Esophagus muscularis mucosa (tissue), 4 donors: ENCODE measurements at regions not wholly inside any gene's neighbourhood (a gene's known extent, or its start where the extent isn't known, plus 50 kb on each side); places are given as distances from the start of the nearest gene placed in this dataset.
A peak's percentile ranks its signal among the peaks of the same experiment; 100 is the strongest.

Source experiments
- DNase-seq: peaks from one replicate; pipeline ENCODE4 v3.0.0-alpha.2; 2017; ENCODE audit errors: extremely low spot score
- H3K27ac ChIP-seq, 4 donors: fragments of 200-600 bp; sonication (generic); replicated peaks in 1 of 4; 1 replicate in 3 of 4; 2 replicates in 1 of 4; pipeline ENCODE4 v1.5.1; 2016 to 2019; ENCODE audit warnings: mild to moderate bottlenecking in 1 of 4
- H3K27me3 ChIP-seq, 4 donors: fragments of 200-600 bp; sonication (generic); one replicate each; pipeline versions ENCODE4 v1.5.1 to v1.6.0; 2016 to 2019
- H3K36me3 ChIP-seq, 4 donors: fragments of 200-600 bp; sonication (generic); one replicate each; pipeline ENCODE4 v1.5.1; 2016 to 2019
- H3K4me1 ChIP-seq, 4 donors: fragments of 200-600 bp; sonication (generic); one replicate each; pipeline ENCODE4 v1.5.1; 2016 to 2019
- H3K4me3 ChIP-seq, 4 donors: fragments of 200-600 bp; sonication (generic); 1 replicate in 2 of 4; 2 replicates in 2 of 4; pipeline ENCODE4 v1.5.1; 2016 to 2019; ENCODE audit warnings: mild to moderate bottlenecking in 4 of 4, moderate library complexity in 1 of 4
- H3K9me3 ChIP-seq, 4 donors: fragments of 200-600 bp; sonication (generic); 1 replicate in 3 of 4; 2 replicates in 1 of 4; pipeline ENCODE4 v1.5.1; 2016 to 2019
- EP300 ChIP-seq: sonication (generic); formaldehyde crosslinking; IDR thresholded peaks from one replicate; pipeline ENCODE4 v1.6.1; 2017; ENCODE audit warnings: antibody characterized with exemption
- POLR2A ChIP-seq: fragments of 450-650 bp; IDR thresholded peaks from one replicate; pipeline ENCODE4 v1.6.1; 2017; ENCODE audit warnings: antibody characterized with exemption, moderate library complexity, mild to moderate bottlenecking, low read depth
- POLR2AphosphoS5 ChIP-seq, 2 donors: sonication (generic); formaldehyde crosslinking; IDR thresholded peaks; one replicate each; pipeline ENCODE4 v1.6.1; 2017; ENCODE audit warnings: antibody characterized with exemption in 2 of 2
- WGBS: methylation state at CpG from one replicate; pipeline ENCODE4 v1.1.5; 2018; 5-methylcytosine and 5-hydroxymethylcytosine counted together
- intact Hi-C: fragments of 100-400 bp; cut with DNase I; formaldehyde crosslinking; loops from one replicate; pipeline ENCODE4 v1.15.1; 2023
- TF ChIP-seq, protein P1 (sequence below), 3 experiments: fragments of 200-600 bp in 2 of 3; fragments of 450-650 bp in 1 of 3; sonication (generic) in 2 of 3; IDR thresholded peaks; one replicate each; pipeline ENCODE4 v1.5.1; 2017 to 2019; ENCODE audit warnings: antibody characterized with exemption in 3 of 3, mild to moderate bottlenecking in 2 of 3, moderate library complexity in 1 of 3

- no peak for TF ChIP-seq EP300
- TF ChIP-seq POLR2A, result no peak
- TF ChIP-seq, protein P1, sequence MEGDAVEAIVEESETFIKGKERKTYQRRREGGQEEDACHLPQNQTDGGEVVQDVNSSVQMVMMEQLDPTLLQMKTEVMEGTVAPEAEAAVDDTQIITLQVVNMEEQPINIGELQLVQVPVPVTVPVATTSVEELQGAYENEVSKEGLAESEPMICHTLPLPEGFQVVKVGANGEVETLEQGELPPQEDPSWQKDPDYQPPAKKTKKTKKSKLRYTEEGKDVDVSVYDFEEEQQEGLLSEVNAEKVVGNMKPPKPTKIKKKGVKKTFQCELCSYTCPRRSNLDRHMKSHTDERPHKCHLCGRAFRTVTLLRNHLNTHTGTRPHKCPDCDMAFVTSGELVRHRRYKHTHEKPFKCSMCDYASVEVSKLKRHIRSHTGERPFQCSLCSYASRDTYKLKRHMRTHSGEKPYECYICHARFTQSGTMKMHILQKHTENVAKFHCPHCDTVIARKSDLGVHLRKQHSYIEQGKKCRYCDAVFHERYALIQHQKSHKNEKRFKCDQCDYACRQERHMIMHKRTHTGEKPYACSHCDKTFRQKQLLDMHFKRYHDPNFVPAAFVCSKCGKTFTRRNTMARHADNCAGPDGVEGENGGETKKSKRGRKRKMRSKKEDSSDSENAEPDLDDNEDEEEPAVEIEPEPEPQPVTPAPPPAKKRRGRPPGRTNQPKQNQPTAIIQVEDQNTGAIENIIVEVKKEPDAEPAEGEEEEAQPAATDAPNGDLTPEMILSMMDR (IDR thresholded peaks at IDR 0.05), result no peak
- TF ChIP-seq POLR2AphosphoS5 (IDR thresholded peaks at IDR 0.05), result no peak
- Histone ChIP-seq H3K27ac (no peak overlapping the region), H3K4me3 (no peak overlapping the region), H3K27me3 (peaks cover 0 to 27% (median 5%) of the 10 kb centered on the region in 4 donors), H3K9me3 (no peaks in the 10 kb centered on the region), H3K4me1 (no peaks in the 10 kb centered on the region), H3K36me3 (no peaks in the 10 kb centered on the region)
- WGBS, result 55% methylated on average over 2 of the region's 2 CpGs
- no peak for DNase-seq
- intact Hi-C loops, result no loop called here
These were observed 101.9 kb upstream of the FAM204A start for GRCh38 chr10:118444069-118444468.

- Histone ChIP-seq H3K36me3 (no peaks in the 10 kb centered on the region), H3K4me1 (no peaks in the 10 kb centered on the region), H3K27ac (no peak overlapping the region), H3K9me3 (no peaks in the 10 kb centered on the region), H3K27me3 (peaks cover 0 to 29% (median 5%) of the 10 kb centered on the region in 4 donors), H3K4me3 (no peak overlapping the region)
- TF ChIP-seq, protein P1 (IDR thresholded peaks at IDR 0.05), result no peak
- TF ChIP-seq POLR2A (no peak), POLR2AphosphoS5 (IDR thresholded peaks at IDR 0.05) (no peak), EP300 (no peak)
- 63% methylated on average over 3 of the region's 3 CpGs for WGBS
- DNase-seq, result peak; percentile 79
- intact Hi-C loops, result no loop called here
These were observed 99.9 kb upstream of the FAM204A start for GRCh38 chr10:118442032-118442431.

- Histone ChIP-seq H3K36me3 (no peaks in the 10 kb centered on the region), H3K4me3 (no peak overlapping the region), H3K27me3 (peaks cover 0 to 31% (median 5%) of the 10 kb centered on the region in 4 donors), H3K27ac (no peak overlapping the region), H3K4me1 (no peaks in the 10 kb centered on the region), H3K9me3 (no peaks in the 10 kb centered on the region)
- TF ChIP-seq POLR2A (no peak), EP300 (no peak), POLR2AphosphoS5 (IDR thresholded peaks at IDR 0.05) (no peak)
- TF ChIP-seq, protein P1 (IDR thresholded peaks at IDR 0.05), result no peak
- DNase-seq, result no peak
- 61% methylated on average over 3 of the region's 3 CpGs for WGBS
- intact Hi-C loops, result no loop called here
These were observed 97.7 kb upstream of the FAM204A start for GRCh38 chr10:118439824-118440223.

- H3K4me1 ChIP-seq, result no peaks in the 10 kb centered on the region
- no peaks in the 10 kb centered on the region for H3K36me3 ChIP-seq
- no peak overlapping the region for H3K4me3 ChIP-seq
- 54% methylated on average over 1 of the region's 1 CpG for WGBS
- no peak for TF ChIP-seq POLR2A
- TF ChIP-seq, protein P1 (IDR thresholded peaks at IDR 0.05), result no peak
- no peak for TF ChIP-seq EP300
- TF ChIP-seq POLR2AphosphoS5 (IDR thresholded peaks at IDR 0.05), result no peak
- H3K27ac ChIP-seq, result no peak overlapping the region
- H3K27me3 ChIP-seq, result peaks cover 0 to 31% (median 5%) of the 10 kb centered on the region in 4 donors
- intact Hi-C loops, result no loop called here
- no peaks in the 10 kb centered on the region for H3K9me3 ChIP-seq
- no peak for DNase-seq
These were observed 94.6 kb upstream of the FAM204A start for GRCh38 chr10:118436742-118437141.

DNA sequence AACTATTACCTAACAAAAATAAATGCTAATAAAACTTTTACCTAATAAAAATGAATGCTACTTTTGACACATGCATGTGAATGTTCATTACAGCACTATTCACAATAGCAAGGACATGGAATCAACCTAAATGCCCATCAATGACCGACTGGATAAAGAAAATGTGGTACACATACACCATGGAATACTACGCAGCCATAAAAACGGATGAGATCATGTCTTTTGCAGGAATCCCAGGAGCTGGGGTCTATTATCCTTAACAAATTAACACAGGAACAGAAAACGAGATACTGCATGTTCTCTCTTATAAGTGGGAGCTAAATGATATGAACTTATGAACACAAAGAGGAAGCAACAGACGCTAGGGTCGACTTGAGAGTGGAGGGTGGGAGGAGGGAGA, 88.1 kb upstream of the FAM204A start:
- no peak overlapping the region for H3K4me3 ChIP-seq
- 83% methylated on average over 6 of the region's 6 CpGs for WGBS
- H3K36me3 ChIP-seq, result no peaks in the 10 kb centered on the region
- intact Hi-C loops, result no loop called here
- peaks cover 0 to 4% (median 0%) of the 10 kb centered on the region in 4 donors for H3K9me3 ChIP-seq
- H3K27ac ChIP-seq, result no peak overlapping the region
- DNase-seq, result peak; percentile 39
- no peaks in the 10 kb centered on the region for H3K4me1 ChIP-seq
- TF ChIP-seq, protein P1 (IDR thresholded peaks at IDR 0.05), result no peak
- TF ChIP-seq POLR2AphosphoS5 (IDR thresholded peaks at IDR 0.05), result no peak
- TF ChIP-seq POLR2A, result no peak
- no peak for TF ChIP-seq EP300
- no peaks in the 10 kb centered on the region for H3K27me3 ChIP-seq
